K562 (cell line): ENCODE measurements at regions not wholly inside any gene's neighbourhood (a gene's known extent, or its start where the extent isn't known, plus 50 kb on each side); places are given as distances from the start of the nearest gene placed in this dataset.
A peak's percentile ranks its signal among the peaks of the same experiment; 100 is the strongest.

Experiments
- ATAC-seq: fragments of 200-7000 bp; cut with Tn5 transposase; 3 replicates; pipeline ENCODE4 v1.9.1; 2020; ENCODE audit warnings: moderate library complexity
- BruUV-seq: library from RNA; stranded (reverse); fragments of 400-500 nt; replicated peaks from 2 replicates; lab custom pipeline; 2021; lab: Mats Ljungman, UMichigan
- CTCF ChIA-PET: fragments of 300-600 bp; formaldehyde crosslinking; extraction: SDS; loops from one replicate; lab custom pipeline; 2021; ENCODE audit warnings: low intra/inter-chr PET ratio; lab: Yijun Ruan, JAX
- POLR2A ChIA-PET: fragments of 300-600, 350-650 bp; sonication (Branson Sonifier 250); formaldehyde crosslinking; extraction: SDS; loops from one replicate; lab custom pipeline; 2021; ENCODE audit warnings: antibody characterized with exemption, inconsistent platforms; lab: Yijun Ruan, JAX
- DNase-seq, 4 experiments: peaks; one replicate each; pipeline versions ENCODE4 v3.0.0 to v3.0.0-alpha.2; 2011 to 2018; ENCODE audit warnings: low spot score in 3 of 4, mixed read lengths in 3 of 4; ENCODE audit errors: extremely low read depth in 1 of 4
- FAIRE-seq: peaks from 2 replicates; lab custom pipeline; 2011; peaks lifted over from hg19 to GRCh38; lab: Jason Lieb, UNC
- H2AFZ ChIP-seq: 2 replicates; pipeline ENCODE4 v1.6.0; 2011; ENCODE audit warnings: low read depth, low read length, control low read depth, inconsistent platforms
- H3K27ac ChIP-seq: fragments of 200-600 bp; 3 replicates; pipeline ENCODE4 v1.8.0; 2011; ENCODE audit warnings: low read depth, mild to moderate bottlenecking, control low read depth, inconsistent platforms, low read length, moderate library complexity, mixed read lengths; ENCODE audit errors: extremely low read depth
- H3K27me3 ChIP-seq, 2 experiments: fragments of 300-600 bp in 1 of 2; 2 replicates in 1 of 2; 3 replicates in 1 of 2; pipeline versions ENCODE4 v1.6.0 to v1.8.0; 2011; ENCODE audit warnings: inconsistent platforms in 2 of 2, low read length in 2 of 2, mild to moderate bottlenecking in 1 of 2, mixed read lengths in 1 of 2, moderate library complexity in 1 of 2; ENCODE audit not compliant: control insufficient read depth in 2 of 2, insufficient read depth in 2 of 2
- H3K36me3 ChIP-seq: fragments of 300-600 bp; 3 replicates; pipeline ENCODE4 v1.8.0; 2011; ENCODE audit warnings: mild to moderate bottlenecking, low read length, inconsistent platforms; ENCODE audit not compliant: control insufficient read depth, insufficient read depth
- H3K4me1 ChIP-seq, 2 experiments: fragments of 200-600 bp in 1 of 2; replicated peaks in 1 of 2; 2 replicates in 1 of 2; 3 replicates in 1 of 2; pipeline versions ENCODE4 v1.5.1 to v1.8.0; 2011; ENCODE audit warnings: inconsistent platforms in 2 of 2, low read length in 2 of 2, mild to moderate bottlenecking in 1 of 2, mixed read lengths in 1 of 2, moderate library complexity in 1 of 2; ENCODE audit not compliant: control insufficient read depth in 2 of 2, insufficient read depth in 2 of 2
- H3K4me2 ChIP-seq: 2 replicates; pipeline ENCODE4 v1.6.1; 2011; ENCODE audit warnings: low read length, control low read depth, inconsistent platforms, mixed read lengths; ENCODE audit not compliant: insufficient read depth
- H3K4me3 ChIP-seq: fragments of 200-600 bp; sonication (generic), shearing (Covaris generic); 2 replicates; pipeline ENCODE4 v1.5.1; 2016; ENCODE audit warnings: control low read depth, inconsistent platforms
- H3K79me2 ChIP-seq: fragments of 200-600 bp; 3 replicates; pipeline ENCODE4 v1.8.0; 2011; ENCODE audit warnings: low read length, inconsistent platforms; ENCODE audit not compliant: control insufficient read depth, insufficient read depth
- H3K9ac ChIP-seq, 2 experiments: 2 replicates each; pipeline versions ENCODE4 v1.6.0 to v1.6.1; 2011; ENCODE audit warnings: low read depth in 2 of 2, low read length in 2 of 2, control low read depth in 1 of 2, inconsistent platforms in 1 of 2, mild to moderate bottlenecking in 1 of 2, mixed read lengths in 1 of 2; ENCODE audit not compliant: insufficient read depth in 1 of 2
- H3K9me1 ChIP-seq: one replicate; pipeline ENCODE4 v1.6.0; 2011; ENCODE audit warnings: inconsistent platforms, mild to moderate bottlenecking, low read length, moderate library complexity; ENCODE audit not compliant: control insufficient read depth, insufficient read depth
- H3K9me3 ChIP-seq: replicated peaks from 2 replicates; pipeline ENCODE4 v1.5.1; 2011; ENCODE audit warnings: low read depth, low read length, inconsistent platforms; ENCODE audit not compliant: control insufficient read depth, insufficient read depth
- H4K20me1 ChIP-seq: replicated peaks from 2 replicates; pipeline ENCODE4 v1.6.1; 2011; ENCODE audit warnings: low read length, inconsistent platforms, mixed read lengths; ENCODE audit not compliant: control insufficient read depth, insufficient read depth
- BHLHE40 ChIP-seq: IDR thresholded peaks from 2 replicates; pipeline ENCODE4 v1.6.1; 2011; ENCODE audit warnings: low read length, improper control_type of control experiment
- E2F6 ChIP-seq, 2 experiments: IDR thresholded peaks; 2 replicates each; pipeline ENCODE4 v1.6.1; 2011; ENCODE audit warnings: borderline replicate concordance in 1 of 2, control low read depth in 1 of 2, low read depth in 1 of 2, low read length in 1 of 2, mild to moderate bottlenecking in 1 of 2, mixed read lengths in 1 of 2, moderate library complexity in 1 of 2; ENCODE audit not compliant: insufficient read depth in 1 of 2, insufficient read length in 1 of 2, poor library complexity in 1 of 2, severe bottlenecking in 1 of 2; ENCODE audit errors: extremely low read depth in 1 of 2
- L3MBTL2 ChIP-seq: fragments of 450-650 bp; IDR thresholded peaks from 2 replicates; pipeline ENCODE4 v1.6.1; 2016; ENCODE audit warnings: mild to moderate bottlenecking, moderate library complexity
- MGA ChIP-seq: fragments of 450-650 bp; IDR thresholded peaks from 2 replicates; pipeline ENCODE4 v1.6.1; 2016; ENCODE audit warnings: mild to moderate bottlenecking, moderate library complexity
- SRF ChIP-seq, 2 experiments: fragments of 250-450, 450-650 bp in 1 of 2; sonication (Bioruptor Pico) in 1 of 2; sonication (generic) in 1 of 2; formaldehyde crosslinking; IDR thresholded peaks; 2 replicates each; pipeline versions ENCODE4 v1.5.0 to v1.5.1; 2020 to 2022; ENCODE audit warnings: mild to moderate bottlenecking in 1 of 2, missing genetic modification reagents in 1 of 2
- ZNF12 ChIP-seq: sonication (generic); formaldehyde crosslinking; IDR thresholded peaks from 2 replicates; pipeline ENCODE4 v1.4.0; 2020; ENCODE audit warnings: mild to moderate bottlenecking, missing genetic modification reagents
- WGBS: fragments of 100-300 bp; shearing (Covaris generic); methylation state at CpG from one replicate; pipeline ENCODE4 v1.1.6; 2016; ENCODE audit warnings: low coverage, mixed read lengths; ENCODE audit not compliant: insufficient coverage; ENCODE audit errors: missing lambda C conversion rate; 5-methylcytosine and 5-hydroxymethylcytosine counted together
- in situ Hi-C: fragments of 300-500 bp; cut with MboI; formaldehyde crosslinking; loops from 4 replicates; pipeline ENCODE4 v1.15.0; 2018; ENCODE audit warnings: inconsistent platforms, mixed read lengths
- intact Hi-C: fragments of 100-400 bp; cut with micrococcal nuclease; formaldehyde crosslinking; loops from 2 replicates; pipeline ENCODE4 v1.14.2; 2022

- 0% methylated on average over 2 of the region's 2 CpGs for WGBS
- no peak for TF ChIP-seq ZNF12 (CRISPR knock-in tag)
- TF ChIP-seq MGA, result 0 out of 2 replicates have a peak, but pooled peaks have one; percentile 18
- peak in 1 of 2 experiments; percentile 62; a peak in 1 of 4 replicates for TF ChIP-seq SRF (CRISPR knock-in tag; IDR thresholded peaks at IDR 0.05)
- TF ChIP-seq BHLHE40, result peak; percentile 59; the same call in 1 of the 2 replicates
- TF ChIP-seq L3MBTL2, result peak; percentile 12; the same call in 1 of the 2 replicates
- TF ChIP-seq E2F6 (IDR thresholded peaks at IDR 0.05; ENCODE audit: borderline replicate concordance in 1 of 2, extremely low read depth in 1 of 2, insufficient read depth in 1 of 2, insufficient read length in 1 of 2, low read depth in 1 of 2, low read length in 1 of 2, poor library complexity in 1 of 2, severe bottlenecking in 1 of 2), result no peak
These were observed 261.7 kb downstream of the UTRN start for GRCh38 chr6:144546807-144547206.

More at GRCh38 chr6:144546807-144547206, 261.7 kb downstream of the UTRN start:
- H3K36me3 ChIP-seq, result no peaks in the 10 kb centered on the region
- H2AFZ ChIP-seq, result peak overlapping the region; percentile 55
- H3K79me2 ChIP-seq, result no peaks in the 10 kb centered on the region
- BruUV-seq, result no TSS peak
- no peaks in the 10 kb centered on the region for H3K27me3 ChIP-seq
- POLR2A ChIA-PET, result no interaction called here
- H3K27ac ChIP-seq, result no peak overlapping the region; the same call in 2 of the 3 replicates
- CTCF ChIA-PET, result no interaction called here
- no peak for DNase-seq
- peaks cover 12 to 40% of the 10 kb centered on the region in 2 experiments for H3K4me1 ChIP-seq
- no peak overlapping the region for H3K4me2 ChIP-seq
- no peaks in the 10 kb centered on the region for H3K9me1 ChIP-seq
- in situ Hi-C loops (no loop called here), intact Hi-C loops (loop anchor here (10.0 kb wide), 1 partner anchor 1268 kb away; the partner anchor contains the start of gene FBXO30)
- no peak for FAIRE-seq
- no peak overlapping the region for H3K4me3 ChIP-seq
- no peak overlapping the region for H3K9ac ChIP-seq
- H3K9me3 ChIP-seq, result no peaks in the 10 kb centered on the region; the same call in 1 of the 2 replicates
- ATAC-seq, result no peak
- no peaks in the 10 kb centered on the region for H4K20me1 ChIP-seq
